ENCODE measurements at regions not wholly inside any gene's neighbourhood (a gene's known extent, or its start where the extent isn't known, plus 50 kb on each side); places are given as distances from the start of the nearest gene placed in this dataset.
"Not testable (repeated sequence)": the region's sequence is repeated elsewhere in the genome, so short reads cannot be mapped to it uniquely, and the experiment has no call there.

GRCh38 chr5:118430076-118430475 lies 558.3 kb downstream of the DTWD2 start:
- no peak for DNase-seq (ENCODE audit: low read depth in 3 of 3, low spot score in 2 of 3)

- peak in 1 of 3 donors; percentile 1 for DNase-seq (ENCODE audit: low read depth in 3 of 3, low spot score in 2 of 3)
Observed at GRCh38 chr5:118407958-118408357, 580.4 kb downstream of the DTWD2 start.

- DNase-seq (ENCODE audit: low read depth in 3 of 3, low spot score in 2 of 3) = no peak
Observed at GRCh38 chr5:118405650-118406061, 582.7 kb downstream of the DTWD2 start.

GRCh38 chr5:118397236-118397635 lies 591.1 kb downstream of the DTWD2 start:
- no peak for DNase-seq (ENCODE audit: low read depth in 3 of 3, low spot score in 2 of 3)

- no peak for DNase-seq (ENCODE audit: low read depth in 3 of 3, low spot score in 2 of 3)
Observed at GRCh38 chr5:118392491-118392890, 595.9 kb downstream of the DTWD2 start.

- not testable (repeated sequence) for DNase-seq (ENCODE audit: low read depth in 3 of 3, low spot score in 2 of 3)
Observed at GRCh38 chr5:118382931-118383330, 605.4 kb downstream of the DTWD2 start.

GRCh38 chr5:118379470-118379869 lies 608.9 kb downstream of the DTWD2 start:
- DNase-seq (ENCODE audit: low read depth in 3 of 3, low spot score in 2 of 3) = no peak

- DNase-seq (ENCODE audit: low read depth in 3 of 3, low spot score in 2 of 3) = no peak
Observed at GRCh38 chr5:118378959-118379358, 609.4 kb downstream of the DTWD2 start.

GRCh38 chr5:118377420-118377819 lies 610.9 kb downstream of the DTWD2 start:
- DNase-seq (ENCODE audit: low read depth in 3 of 3, low spot score in 2 of 3) = no peak

GRCh38 chr5:118371973-118372831 lies 616.1 kb downstream of the DTWD2 start:
- DNase-seq (ENCODE audit: low read depth in 3 of 3, low spot score in 2 of 3) = peak; percentile 17 to 36 (median 24)

- DNase-seq (ENCODE audit: low read depth in 3 of 3, low spot score in 2 of 3) = no peak
Observed at GRCh38 chr5:118366429-118366828, 621.9 kb downstream of the DTWD2 start.

GRCh38 chr5:118365718-118366117 lies 622.6 kb downstream of the DTWD2 start:
- DNase-seq (ENCODE audit: low read depth in 3 of 3, low spot score in 2 of 3) = no peak

- no peak for DNase-seq (ENCODE audit: low read depth in 3 of 3, low spot score in 2 of 3)
Observed at GRCh38 chr5:118354797-118355196, 633.5 kb downstream of the DTWD2 start.

GRCh38 chr5:118353970-118354369 lies 634.4 kb downstream of the DTWD2 start:
- DNase-seq (ENCODE audit: low read depth in 3 of 3, low spot score in 2 of 3) = no peak

GRCh38 chr5:118336468-118336867 lies 651.9 kb downstream of the DTWD2 start:
- no peak for DNase-seq (ENCODE audit: low read depth in 3 of 3, low spot score in 2 of 3)

GRCh38 chr5:118327389-118327788 lies 661.0 kb downstream of the DTWD2 start:
- DNase-seq (ENCODE audit: low read depth in 3 of 3, low spot score in 2 of 3) = no peak

GRCh38 chr5:118326481-118327045 lies 661.8 kb downstream of the DTWD2 start:
- DNase-seq (ENCODE audit: low read depth in 3 of 3, low spot score in 2 of 3) = no peak

GRCh38 chr5:118325931-118326330 lies 662.4 kb downstream of the DTWD2 start:
- no peak for DNase-seq (ENCODE audit: low read depth in 3 of 3, low spot score in 2 of 3)

- not testable (repeated sequence) for DNase-seq (ENCODE audit: low read depth in 3 of 3, low spot score in 2 of 3)
Observed at GRCh38 chr5:118323723-118324122, 664.6 kb downstream of the DTWD2 start.

- no peak for DNase-seq (ENCODE audit: low read depth in 3 of 3, low spot score in 2 of 3)
Observed at GRCh38 chr5:118321081-118321480, 667.3 kb downstream of the DTWD2 start.

GRCh38 chr5:118320121-118320520 lies 668.2 kb downstream of the DTWD2 start:
- no peak for DNase-seq (ENCODE audit: low read depth in 3 of 3, low spot score in 2 of 3)

GRCh38 chr5:118314931-118315330 lies 673.4 kb downstream of the DTWD2 start:
- peak in 1 of 3 donors; percentile 6 for DNase-seq (ENCODE audit: low read depth in 3 of 3, low spot score in 2 of 3)
